AG10803 (cell line): ENCODE measurements at regions not wholly inside any gene's neighbourhood (a gene's known extent, or its start where the extent isn't known, plus 50 kb on each side); places are given as distances from the start of the nearest gene placed in this dataset.

Experiments
- DNase-seq: peaks from one replicate; pipeline ENCODE4 v3.0.0; 2010; ENCODE audit warnings: low read depth
- H3K4me3 ChIP-seq: 2 replicates; pipeline ENCODE4 v1.5.1; 2011; ENCODE audit warnings: mild to moderate bottlenecking, low read length, control low read depth
- CTCF ChIP-seq: conservative IDR thresholded peaks from 2 replicates; pipeline ENCODE4 v1.5.1; 2011; ENCODE audit warnings: mild to moderate bottlenecking, low read length, control low read depth, inconsistent platforms

GRCh38 chr22:49426618-49427266 lies 400.9 kb downstream of the BRD1 start:
- TF ChIP-seq CTCF: no peak
- no peak for DNase-seq
- no peak overlapping the region for H3K4me3 ChIP-seq

- no peak for DNase-seq
- no peak for TF ChIP-seq CTCF
- H3K4me3 ChIP-seq: no peak overlapping the region
Measured at GRCh38 chr22:49426098-49426497, 401.6 kb downstream of the BRD1 start.

GRCh38 chr22:49425356-49425755 lies 402.3 kb downstream of the BRD1 start:
- TF ChIP-seq CTCF: no peak
- no peak overlapping the region for H3K4me3 ChIP-seq
- DNase-seq: no peak

DNA sequence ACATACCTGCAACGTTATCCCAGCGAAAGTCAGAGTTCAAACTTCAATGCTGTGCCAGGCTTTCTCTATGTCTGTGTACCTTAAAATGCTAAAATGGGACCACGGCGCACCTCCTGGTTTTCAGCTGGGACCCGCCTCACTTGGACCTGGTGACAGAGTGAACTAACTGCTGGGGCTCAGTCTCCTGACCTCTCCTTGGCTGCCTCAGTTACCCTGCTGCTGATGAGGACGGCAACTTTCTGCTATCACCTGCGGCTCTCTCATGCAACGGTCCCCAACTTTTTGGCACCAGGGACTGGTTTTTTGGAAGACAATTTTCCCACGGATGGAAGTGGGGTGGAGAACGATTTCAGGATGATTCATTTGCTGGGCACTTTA lies 402.8 kb downstream of the BRD1 start:
- no peak for DNase-seq
- H3K4me3 ChIP-seq: no peak overlapping the region
- no peak for TF ChIP-seq CTCF

- no peak for DNase-seq
- no peak for TF ChIP-seq CTCF
- H3K4me3 ChIP-seq: no peak overlapping the region
Measured at GRCh38 chr22:49423125-49423650, 404.5 kb downstream of the BRD1 start.

DNA sequence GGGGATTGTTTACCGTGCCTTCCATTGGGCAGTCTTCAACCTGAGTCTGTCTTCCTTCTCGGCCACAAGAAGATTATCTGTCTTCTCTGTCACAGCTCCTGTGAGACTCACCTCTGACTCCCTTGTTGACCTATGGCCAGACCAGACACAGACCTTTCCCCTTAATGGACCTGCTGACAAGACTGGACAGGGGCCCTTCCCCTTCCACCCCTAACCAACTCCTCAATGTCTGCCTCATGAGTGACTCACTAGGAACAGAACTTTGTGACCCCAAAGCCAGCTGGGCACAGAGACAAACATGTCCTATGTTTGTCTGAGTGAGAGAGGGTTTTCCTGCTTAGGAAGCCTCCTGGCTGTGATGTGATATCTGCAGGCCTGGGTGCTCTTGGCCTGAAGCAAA lies 405.0 kb downstream of the BRD1 start:
- no peak for TF ChIP-seq CTCF
- DNase-seq: no peak
- H3K4me3 ChIP-seq: no peak overlapping the region

DNA sequence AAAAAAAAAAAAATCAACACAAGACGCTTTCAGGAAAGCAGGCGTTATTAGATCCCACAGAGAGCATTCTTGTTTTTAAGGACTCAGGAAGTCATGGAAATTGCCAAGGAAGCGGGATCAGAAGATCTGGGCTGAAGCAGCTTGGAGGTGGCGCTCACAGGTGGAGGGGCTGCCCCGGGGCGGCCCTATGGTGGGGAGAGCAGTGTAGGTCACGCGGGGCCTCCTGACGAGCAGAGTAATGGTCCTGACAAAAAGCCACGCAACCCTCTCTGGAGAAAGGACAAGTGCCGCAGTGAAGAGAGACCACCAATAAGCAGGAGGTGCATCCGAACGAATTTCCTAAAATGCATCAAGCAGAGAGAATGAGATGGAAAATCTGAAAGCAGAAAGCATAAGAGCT lies 407.0 kb downstream of the BRD1 start:
- DNase-seq: no peak
- no peak overlapping the region for H3K4me3 ChIP-seq
- TF ChIP-seq CTCF: no peak
